SK-MEL-5 (cell line): ENCODE measurements at regions not wholly inside any gene's neighbourhood (a gene's known extent, or its start where the extent isn't known, plus 50 kb on each side); places are given as distances from the start of the nearest gene placed in this dataset.
"Not testable (repeated sequence)": the region's sequence is repeated elsewhere in the genome, so short reads cannot be mapped to it uniquely, and the experiment has no call there.

Experiments
- DNase-seq: peaks from one replicate; pipeline ENCODE4 v3.0.0-alpha.2; 2016; ENCODE audit warnings: low read depth, low spot score
- in situ Hi-C: cut with HindIII; loops from 2 replicates; pipeline ENCODE4 v1.10.0; 2016; ENCODE audit warnings: low sequenced_read_pairs, high pct_unique_total_duplicates, low pct_unique_long_range_greater_than_20kb

GRCh38 chr18:41899535-41899934 is 55.5 kb upstream of the PIK3C3 start:
- in situ Hi-C loops: no loop called here
- DNase-seq: peak; percentile 39

GRCh38 chr18:41893432-41893831 is 61.6 kb upstream of the PIK3C3 start:
- in situ Hi-C loops: no loop called here
- DNase-seq: no peak

- in situ Hi-C loops: no loop called here
- no peak for DNase-seq
Measured at GRCh38 chr18:41887100-41887499, 67.9 kb upstream of the PIK3C3 start.

- DNase-seq: no peak
- in situ Hi-C loops: no loop called here
Measured at GRCh38 chr18:41886126-41886807, 68.8 kb upstream of the PIK3C3 start.

GRCh38 chr18:41881285-41881684 is 73.7 kb upstream of the PIK3C3 start:
- in situ Hi-C loops: no loop called here

GRCh38 chr18:41879256-41879655 is 75.8 kb upstream of the PIK3C3 start:
- no peak for DNase-seq
- in situ Hi-C loops: no loop called here

More at GRCh38 chr18:41881285-41881684, 73.7 kb upstream of the PIK3C3 start:
- DNase-seq: no peak

GRCh38 chr18:41875094-41875780 is 79.8 kb upstream of the PIK3C3 start:
- peak; percentile 32 for DNase-seq
- in situ Hi-C loops: no loop called here

- in situ Hi-C loops: no loop called here
- no peak for DNase-seq
Measured at GRCh38 chr18:41873730-41874129, 81.3 kb upstream of the PIK3C3 start.

- in situ Hi-C loops: no loop called here
- no peak for DNase-seq
Measured at GRCh38 chr18:41872206-41872605, 82.8 kb upstream of the PIK3C3 start.

GRCh38 chr18:41871229-41872000 is 83.6 kb upstream of the PIK3C3 start:
- in situ Hi-C loops: no loop called here
- DNase-seq: no peak

- in situ Hi-C loops: no loop called here
- DNase-seq: no peak
Measured at GRCh38 chr18:41870817-41871216, 84.2 kb upstream of the PIK3C3 start.

GRCh38 chr18:41870191-41870590 is 84.8 kb upstream of the PIK3C3 start:
- in situ Hi-C loops: no loop called here

GRCh38 chr18:41865796-41866195 is 89.2 kb upstream of the PIK3C3 start:
- in situ Hi-C loops, DNase-seq: not testable (repeated sequence)

More at GRCh38 chr18:41870191-41870590, 84.8 kb upstream of the PIK3C3 start:
- no peak for DNase-seq

- in situ Hi-C loops: no loop called here
- no peak for DNase-seq
Measured at GRCh38 chr18:41864216-41864615, 90.8 kb upstream of the PIK3C3 start.

- DNase-seq: no peak
- in situ Hi-C loops: no loop called here
Measured at GRCh38 chr18:41862921-41863320, 92.1 kb upstream of the PIK3C3 start.

- no peak for DNase-seq
- in situ Hi-C loops: no loop called here
Measured at GRCh38 chr18:41860987-41861386, 94.0 kb upstream of the PIK3C3 start.

- in situ Hi-C loops: no loop called here
- peak; percentile 87 for DNase-seq
Measured at GRCh38 chr18:41858761-41859555, 96.1 kb upstream of the PIK3C3 start.

GRCh38 chr18:41853280-41853679 is 101.8 kb upstream of the PIK3C3 start:
- in situ Hi-C loops: no loop called here
- no peak for DNase-seq
